Stimulated activated CD8-positive, alpha-beta memory T cell treated with anti-CD3 and anti-CD28 coated beads, Interleukin-15, amount 100 ng/mL, for 4 hours (primary cell): ENCODE measurements at regions not wholly inside any gene's neighbourhood (a gene's known extent, or its start where the extent isn't known, plus 50 kb on each side); places are given as distances from the start of the nearest gene placed in this dataset.
"Not testable (repeated sequence)": the region's sequence is repeated elsewhere in the genome, so short reads cannot be mapped to it uniquely, and the experiment has no call there.

Source experiments
- DNase-seq, 2 donors: peaks; one replicate each; pipeline ENCODE4 v3.0.0-alpha.2; 2020; ENCODE audit warnings: low read depth in 2 of 2

- DNase-seq = no peak
Observed at GRCh38 chr9:97773091-97773490, 76.0 kb upstream of the XPA start.

- no peak for DNase-seq
Observed at GRCh38 chr9:97773723-97774122, 76.6 kb upstream of the XPA start.

- no peak for DNase-seq
Observed at GRCh38 chr9:97774673-97775072, 77.5 kb upstream of the XPA start.

- not testable (repeated sequence) for DNase-seq
Observed at GRCh38 chr9:97778740-97779139, 74.3 kb upstream of the FOXE1 start.

GRCh38 chr9:97779608-97780007 lies 73.4 kb upstream of the FOXE1 start:
- DNase-seq = no peak

- no peak for DNase-seq
Observed at GRCh38 chr9:97781902-97782301, 71.1 kb upstream of the FOXE1 start.

- DNase-seq = no peak
Observed at GRCh38 chr9:97786341-97786740, 66.7 kb upstream of the FOXE1 start.

- no peak for DNase-seq
Observed at GRCh38 chr9:97787551-97787950, 65.5 kb upstream of the FOXE1 start.

GRCh38 chr9:97788763-97789663 lies 64.0 kb upstream of the FOXE1 start:
- DNase-seq = no peak

- DNase-seq = no peak
Observed at GRCh38 chr9:97790542-97790941, 62.5 kb upstream of the FOXE1 start.

- DNase-seq = no peak
Observed at GRCh38 chr9:97791542-97791941, 61.5 kb upstream of the FOXE1 start.

- DNase-seq = no peak
Observed at GRCh38 chr9:97793067-97793466, 60.0 kb upstream of the FOXE1 start.

GRCh38 chr9:97794666-97795065 lies 58.4 kb upstream of the FOXE1 start:
- DNase-seq = no peak

- DNase-seq = not testable (repeated sequence)
Observed at GRCh38 chr9:97796176-97796575, 56.9 kb upstream of the FOXE1 start.

GRCh38 chr9:97801180-97801579 lies 51.8 kb upstream of the FOXE1 start:
- DNase-seq = no peak

- DNase-seq = no peak
Observed at GRCh38 chr9:97802276-97802675, 50.8 kb upstream of the FOXE1 start.

- peak; percentile 46 to 53 for DNase-seq
Observed at GRCh38 chr9:97803167-97804058, 49.6 kb upstream of the FOXE1 start.
